ENCODE measurements at regions not wholly inside any gene's neighbourhood (a gene's known extent, or its start where the extent isn't known, plus 50 kb on each side); places are given as distances from the start of the nearest gene placed in this dataset.

DNA sequence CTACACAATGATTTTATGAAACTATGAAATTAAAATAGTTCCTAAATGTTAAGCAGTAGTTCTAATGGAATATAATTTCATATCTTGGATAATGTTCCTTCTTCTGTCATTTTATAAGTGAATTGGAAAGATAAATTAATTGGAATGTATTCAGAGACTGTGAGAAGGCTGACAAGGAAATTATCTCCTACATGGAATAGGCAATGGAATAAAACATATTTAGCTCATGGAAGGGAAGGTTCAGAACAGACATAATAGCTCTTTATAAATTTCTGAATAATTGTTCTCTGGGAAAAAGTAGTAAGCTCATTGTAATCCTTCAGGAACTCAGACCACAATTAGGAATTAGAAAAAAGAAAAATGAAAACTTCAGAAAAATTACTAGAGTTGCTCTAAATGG, 1172.3 kb upstream of the SORCS1 start:
- Histone ChIP-seq H3K4me1 (ENCODE audit: control insufficient read depth, insufficient read depth, low read length) (no peaks in the 10 kb centered on the region), H3K9me3 (ENCODE audit: control insufficient read depth, insufficient read depth, low read depth, low read length) (no peaks in the 10 kb centered on the region), H3K4me3 (ENCODE audit: low read depth, low read length) (no peak overlapping the region), H3K36me3 (ENCODE audit: control insufficient read depth in 2 of 2, insufficient read depth in 1 of 2, low read length in 2 of 2) (no peaks in the 10 kb centered on the region), H3K27ac (ENCODE audit: extremely low read depth, low read depth, low read length) (no peak overlapping the region)
- no peak for TF ChIP-seq ZNF121 (tag by site-specific recombination; IDR thresholded peaks at IDR 0.05)
- TF ChIP-seq, protein P1, sequence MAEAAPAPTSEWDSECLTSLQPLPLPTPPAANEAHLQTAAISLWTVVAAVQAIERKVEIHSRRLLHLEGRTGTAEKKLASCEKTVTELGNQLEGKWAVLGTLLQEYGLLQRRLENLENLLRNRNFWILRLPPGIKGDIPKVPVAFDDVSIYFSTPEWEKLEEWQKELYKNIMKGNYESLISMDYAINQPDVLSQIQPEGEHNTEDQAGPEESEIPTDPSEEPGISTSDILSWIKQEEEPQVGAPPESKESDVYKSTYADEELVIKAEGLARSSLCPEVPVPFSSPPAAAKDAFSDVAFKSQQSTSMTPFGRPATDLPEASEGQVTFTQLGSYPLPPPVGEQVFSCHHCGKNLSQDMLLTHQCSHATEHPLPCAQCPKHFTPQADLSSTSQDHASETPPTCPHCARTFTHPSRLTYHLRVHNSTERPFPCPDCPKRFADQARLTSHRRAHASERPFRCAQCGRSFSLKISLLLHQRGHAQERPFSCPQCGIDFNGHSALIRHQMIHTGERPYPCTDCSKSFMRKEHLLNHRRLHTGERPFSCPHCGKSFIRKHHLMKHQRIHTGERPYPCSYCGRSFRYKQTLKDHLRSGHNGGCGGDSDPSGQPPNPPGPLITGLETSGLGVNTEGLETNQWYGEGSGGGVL (tag by site-specific recombination; IDR thresholded peaks at IDR 0.05) = no peak
- ChIA-PET POLR2A (no interaction called here), CTCF (interaction anchor here (0.7 kb wide), 1 partner anchor 16 kb away, joined by 5 read pairs; no protein-coding TSS in a partner anchor)

DNA sequence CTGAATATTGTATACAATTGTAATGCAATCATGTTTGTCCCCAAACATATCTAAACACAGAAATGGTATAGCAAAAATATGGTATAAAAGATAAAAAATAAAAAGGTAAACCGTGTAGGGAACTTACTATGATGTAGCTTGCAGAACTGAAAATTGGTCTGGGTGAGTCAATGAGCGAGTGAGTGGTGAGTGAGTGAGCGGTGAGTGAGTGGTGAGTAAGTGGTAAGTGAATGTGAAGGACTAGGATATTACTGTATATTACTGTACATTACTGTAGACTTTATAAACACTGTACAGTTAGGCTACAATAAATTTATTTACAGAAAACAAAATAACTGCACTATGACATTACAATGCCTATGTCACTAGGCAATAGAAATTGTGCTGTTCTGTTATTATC, 1163.2 kb upstream of the SORCS1 start:
- CTCF ChIA-PET = no interaction called here
- no peaks in the 10 kb centered on the region for H3K4me1 ChIP-seq (ENCODE audit: control insufficient read depth, insufficient read depth, low read length)
- TF ChIP-seq ZNF76 (tag by site-specific recombination; IDR thresholded peaks at IDR 0.05; ENCODE audit: borderline replicate concordance, low read depth) (no peak), KLF10 (tag by site-specific recombination; IDR thresholded peaks at IDR 0.05) (no peak), ZNF621 (tag by site-specific recombination; IDR thresholded peaks at IDR 0.05) (no peak), KLF9 (tag by site-specific recombination; IDR thresholded peaks at IDR 0.05; ENCODE audit: low read depth) (no peak), ZNF768 (tag by site-specific recombination; IDR thresholded peaks at IDR 0.05) (no peak), TCF7L2 (IDR thresholded peaks at IDR 0.05; ENCODE audit: borderline replicate concordance, low read depth, low read length) (no peak)
- TF ChIP-seq, protein P2, sequence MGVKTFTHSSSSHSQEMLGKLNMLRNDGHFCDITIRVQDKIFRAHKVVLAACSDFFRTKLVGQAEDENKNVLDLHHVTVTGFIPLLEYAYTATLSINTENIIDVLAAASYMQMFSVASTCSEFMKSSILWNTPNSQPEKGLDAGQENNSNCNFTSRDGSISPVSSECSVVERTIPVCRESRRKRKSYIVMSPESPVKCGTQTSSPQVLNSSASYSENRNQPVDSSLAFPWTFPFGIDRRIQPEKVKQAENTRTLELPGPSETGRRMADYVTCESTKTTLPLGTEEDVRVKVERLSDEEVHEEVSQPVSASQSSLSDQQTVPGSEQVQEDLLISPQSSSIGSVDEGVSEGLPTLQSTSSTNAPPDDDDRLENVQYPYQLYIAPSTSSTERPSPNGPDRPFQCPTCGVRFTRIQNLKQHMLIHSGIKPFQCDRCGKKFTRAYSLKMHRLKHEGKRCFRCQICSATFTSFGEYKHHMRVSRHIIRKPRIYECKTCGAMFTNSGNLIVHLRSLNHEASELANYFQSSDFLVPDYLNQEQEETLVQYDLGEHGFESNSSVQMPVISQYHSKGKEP (tag by site-specific recombination; IDR thresholded peaks at IDR 0.05) = no peak

DNA sequence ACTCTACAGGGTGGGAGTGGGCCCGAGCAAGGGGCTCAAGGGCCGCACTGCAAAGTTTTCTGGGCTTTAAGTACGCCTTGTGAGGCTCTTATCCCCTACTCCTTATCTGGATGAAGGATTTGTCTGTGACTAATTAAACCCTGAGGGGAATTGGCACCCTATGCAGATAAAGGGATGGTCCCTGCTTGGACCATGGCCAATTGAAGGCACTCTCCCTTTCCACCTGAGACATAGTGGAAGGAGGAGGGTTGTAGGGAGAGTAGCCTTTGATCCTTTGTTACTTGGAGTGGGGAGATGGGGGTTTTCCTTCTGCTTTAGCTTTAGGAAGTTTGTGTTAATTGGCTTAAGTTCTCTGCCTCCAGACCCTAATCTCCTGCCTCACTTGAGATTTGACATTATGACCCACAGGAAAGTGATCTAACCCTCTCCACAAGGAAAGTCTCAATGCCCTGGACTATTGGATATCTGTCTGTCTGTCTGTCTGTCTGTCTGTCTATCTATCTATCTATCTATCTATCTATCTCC, 1158.8 kb upstream of the SORCS1 start:
- no peaks in the 10 kb centered on the region for H3K36me3 ChIP-seq (ENCODE audit: control insufficient read depth in 2 of 2, insufficient read depth in 1 of 2, low read length in 2 of 2)
- H3K4me3 ChIP-seq (ENCODE audit: low read depth, low read length) = no peak overlapping the region
- H3K27ac ChIP-seq (ENCODE audit: extremely low read depth, low read depth, low read length) = no peak overlapping the region
- TF ChIP-seq ZNF677 (tag by site-specific recombination; IDR thresholded peaks at IDR 0.05) = no peak
- TF ChIP-seq, protein P3, sequence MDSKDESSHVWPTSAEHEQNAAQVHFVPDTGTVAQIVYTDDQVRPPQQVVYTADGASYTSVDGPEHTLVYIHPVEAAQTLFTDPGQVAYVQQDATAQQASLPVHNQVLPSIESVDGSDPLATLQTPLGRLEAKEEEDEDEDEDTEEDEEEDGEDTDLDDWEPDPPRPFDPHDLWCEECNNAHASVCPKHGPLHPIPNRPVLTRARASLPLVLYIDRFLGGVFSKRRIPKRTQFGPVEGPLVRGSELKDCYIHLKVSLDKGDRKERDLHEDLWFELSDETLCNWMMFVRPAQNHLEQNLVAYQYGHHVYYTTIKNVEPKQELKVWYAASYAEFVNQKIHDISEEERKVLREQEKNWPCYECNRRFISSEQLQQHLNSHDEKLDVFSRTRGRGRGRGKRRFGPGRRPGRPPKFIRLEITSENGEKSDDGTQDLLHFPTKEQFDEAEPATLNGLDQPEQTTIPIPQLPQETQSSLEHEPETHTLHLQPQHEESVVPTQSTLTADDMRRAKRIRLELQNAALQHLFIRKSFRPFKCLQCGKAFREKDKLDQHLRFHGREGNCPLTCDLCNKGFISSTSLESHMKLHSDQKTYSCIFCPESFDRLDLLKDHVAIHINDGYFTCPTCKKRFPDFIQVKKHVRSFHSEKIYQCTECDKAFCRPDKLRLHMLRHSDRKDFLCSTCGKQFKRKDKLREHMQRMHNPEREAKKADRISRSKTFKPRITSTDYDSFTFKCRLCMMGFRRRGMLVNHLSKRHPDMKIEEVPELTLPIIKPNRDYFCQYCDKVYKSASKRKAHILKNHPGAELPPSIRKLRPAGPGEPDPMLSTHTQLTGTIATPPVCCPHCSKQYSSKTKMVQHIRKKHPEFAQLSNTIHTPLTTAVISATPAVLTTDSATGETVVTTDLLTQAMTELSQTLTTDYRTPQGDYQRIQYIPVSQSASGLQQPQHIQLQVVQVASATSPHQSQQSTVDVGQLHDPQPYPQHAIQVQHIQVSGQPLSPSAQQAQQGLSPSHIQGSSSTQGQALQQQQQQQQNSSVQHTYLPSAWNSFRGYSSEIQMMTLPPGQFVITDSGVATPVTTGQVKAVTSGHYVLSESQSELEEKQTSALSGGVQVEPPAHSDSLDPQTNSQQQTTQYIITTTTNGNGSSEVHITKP (tag by site-specific recombination; IDR thresholded peaks at IDR 0.05) = no peak
- no peak for TF ChIP-seq ZNF510 (tag by site-specific recombination; IDR thresholded peaks at IDR 0.05; ENCODE audit: insufficient replicate concordance)
- TF ChIP-seq ZNF561 (tag by site-specific recombination; IDR thresholded peaks at IDR 0.05; ENCODE audit: borderline replicate concordance) = no peak
- TF ChIP-seq, protein P4, sequence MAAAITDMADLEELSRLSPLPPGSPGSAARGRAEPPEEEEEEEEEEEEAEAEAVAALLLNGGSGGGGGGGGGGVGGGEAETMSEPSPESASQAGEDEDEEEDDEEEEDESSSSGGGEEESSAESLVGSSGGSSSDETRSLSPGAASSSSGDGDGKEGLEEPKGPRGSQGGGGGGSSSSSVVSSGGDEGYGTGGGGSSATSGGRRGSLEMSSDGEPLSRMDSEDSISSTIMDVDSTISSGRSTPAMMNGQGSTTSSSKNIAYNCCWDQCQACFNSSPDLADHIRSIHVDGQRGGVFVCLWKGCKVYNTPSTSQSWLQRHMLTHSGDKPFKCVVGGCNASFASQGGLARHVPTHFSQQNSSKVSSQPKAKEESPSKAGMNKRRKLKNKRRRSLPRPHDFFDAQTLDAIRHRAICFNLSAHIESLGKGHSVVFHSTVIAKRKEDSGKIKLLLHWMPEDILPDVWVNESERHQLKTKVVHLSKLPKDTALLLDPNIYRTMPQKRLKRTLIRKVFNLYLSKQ (tag by site-specific recombination; IDR thresholded peaks at IDR 0.05; ENCODE audit: borderline replicate concordance) = no peak
- TF ChIP-seq, protein P5, sequence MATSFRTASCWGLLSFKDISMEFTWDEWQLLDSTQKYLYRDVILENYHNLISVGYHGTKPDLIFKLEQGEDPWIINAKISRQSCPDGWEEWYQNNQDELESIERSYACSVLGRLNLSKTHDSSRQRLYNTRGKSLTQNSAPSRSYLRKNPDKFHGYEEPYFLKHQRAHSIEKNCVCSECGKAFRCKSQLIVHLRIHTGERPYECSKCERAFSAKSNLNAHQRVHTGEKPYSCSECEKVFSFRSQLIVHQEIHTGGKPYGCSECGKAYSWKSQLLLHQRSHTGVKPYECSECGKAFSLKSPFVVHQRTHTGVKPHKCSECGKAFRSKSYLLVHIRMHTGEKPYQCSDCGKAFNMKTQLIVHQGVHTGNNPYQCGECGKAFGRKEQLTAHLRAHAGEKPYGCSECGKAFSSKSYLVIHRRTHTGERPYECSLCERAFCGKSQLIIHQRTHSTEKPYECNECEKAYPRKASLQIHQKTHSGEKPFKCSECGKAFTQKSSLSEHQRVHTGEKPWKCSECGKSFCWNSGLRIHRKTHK (tag by site-specific recombination; IDR thresholded peaks at IDR 0.05) = no peak
- no peak for TF ChIP-seq SCRT2 (tag by site-specific recombination; IDR thresholded peaks at IDR 0.05)
- TF ChIP-seq ZNF776 (tag by site-specific recombination; IDR thresholded peaks at IDR 0.05; ENCODE audit: borderline replicate concordance) = no peak
- TF ChIP-seq, protein P6, sequence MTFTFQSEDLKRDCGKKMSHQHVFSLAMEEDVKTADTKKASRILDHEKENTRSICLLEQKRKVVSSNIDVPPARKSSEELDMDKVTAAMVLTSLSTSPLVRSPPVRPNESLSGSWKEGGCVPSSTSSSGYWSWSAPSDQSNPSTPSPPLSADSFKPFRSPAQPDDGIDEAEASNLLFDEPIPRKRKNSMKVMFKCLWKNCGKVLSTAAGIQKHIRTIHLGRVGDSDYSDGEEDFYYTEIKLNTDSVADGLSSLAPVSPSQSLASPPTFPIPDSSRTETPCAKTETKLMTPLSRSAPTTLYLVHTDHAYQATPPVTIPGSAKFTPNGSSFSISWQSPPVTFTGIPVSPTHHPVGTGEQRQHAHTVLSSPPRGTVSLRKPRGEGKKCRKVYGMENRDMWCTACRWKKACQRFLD (tag by site-specific recombination; IDR thresholded peaks at IDR 0.05) = no peak
- no peak for TF ChIP-seq ZFP3 (tag by site-specific recombination; IDR thresholded peaks at IDR 0.05; ENCODE audit: low read depth)
- no peak for TF ChIP-seq ZNF529 (tag by site-specific recombination; IDR thresholded peaks at IDR 0.05; ENCODE audit: insufficient replicate concordance)
- ChIA-PET CTCF (no interaction called here), POLR2A (no interaction called here)
- H3K4me1 ChIP-seq (ENCODE audit: control insufficient read depth, insufficient read depth, low read length) = no peaks in the 10 kb centered on the region
- no peaks in the 10 kb centered on the region for H3K9me3 ChIP-seq (ENCODE audit: control insufficient read depth, insufficient read depth, low read depth, low read length)

More for the DNA sequence above, 1163.2 kb upstream of the SORCS1 start:
- POLR2A ChIA-PET = no interaction called here
- Histone ChIP-seq H3K27ac (ENCODE audit: extremely low read depth, low read depth, low read length) (no peak overlapping the region), H3K9me3 (ENCODE audit: control insufficient read depth, insufficient read depth, low read depth, low read length) (no peaks in the 10 kb centered on the region), H3K36me3 (ENCODE audit: control insufficient read depth in 2 of 2, insufficient read depth in 1 of 2, low read length in 2 of 2) (no peaks in the 10 kb centered on the region), H3K4me3 (ENCODE audit: low read depth, low read length) (no peak overlapping the region)
